Activated T-cell treated with anti-CD3 and anti-CD28 coated beads, Interleukin-2, amount 50 U/mL, for 1 hour (primary cell): ENCODE measurements at regions not wholly inside any gene's neighbourhood (a gene's known extent, or its start where the extent isn't known, plus 50 kb on each side); places are given as distances from the start of the nearest gene placed in this dataset.
"Not testable (repeated sequence)": the region's sequence is repeated elsewhere in the genome, so short reads cannot be mapped to it uniquely, and the experiment has no call there.

Source experiments
- DNase-seq: peaks from one replicate; pipeline ENCODE4 v3.0.0-alpha.2; 2020

GRCh38 chr9:29312327-29312726 lies 1739.0 kb upstream of the C9orf72 start:
- DNase-seq: no peak

- no peak for DNase-seq
These were observed 1746.6 kb upstream of the C9orf72 start for GRCh38 chr9:29319736-29320513.

GRCh38 chr9:29322240-29322639 lies 1749.0 kb upstream of the C9orf72 start:
- DNase-seq: no peak

GRCh38 chr9:29325894-29326293 lies 1752.6 kb upstream of the C9orf72 start:
- DNase-seq: no peak

GRCh38 chr9:29332789-29333188 lies 1759.5 kb upstream of the C9orf72 start:
- DNase-seq: no peak

GRCh38 chr9:29336281-29336680 lies 1763.0 kb upstream of the C9orf72 start:
- DNase-seq: no peak

GRCh38 chr9:29339387-29339786 lies 1766.1 kb upstream of the C9orf72 start:
- no peak for DNase-seq

GRCh38 chr9:29348999-29349398 lies 1775.7 kb upstream of the C9orf72 start:
- no peak for DNase-seq

GRCh38 chr9:29389421-29389820 lies 1816.1 kb upstream of the C9orf72 start:
- DNase-seq: no peak

- DNase-seq: no peak
These were observed 1817.6 kb upstream of the C9orf72 start for GRCh38 chr9:29390859-29391258.

GRCh38 chr9:29393064-29393463 lies 1819.8 kb upstream of the C9orf72 start:
- DNase-seq: no peak

GRCh38 chr9:29394855-29395254 lies 1821.6 kb upstream of the C9orf72 start:
- no peak for DNase-seq

- DNase-seq: no peak
These were observed 1823.9 kb upstream of the C9orf72 start for GRCh38 chr9:29397148-29397547.

GRCh38 chr9:29416204-29416603 lies 1842.9 kb upstream of the C9orf72 start:
- DNase-seq: no peak

GRCh38 chr9:29422438-29422837 lies 1849.2 kb upstream of the C9orf72 start:
- DNase-seq: no peak

GRCh38 chr9:29432191-29432590 lies 1858.9 kb upstream of the C9orf72 start:
- no peak for DNase-seq

GRCh38 chr9:29432656-29433055 lies 1859.4 kb upstream of the C9orf72 start:
- not testable (repeated sequence) for DNase-seq

- DNase-seq: no peak
These were observed 1862.1 kb upstream of the C9orf72 start for GRCh38 chr9:29435368-29435767.

GRCh38 chr9:29437526-29437925 lies 1864.2 kb upstream of the C9orf72 start:
- no peak for DNase-seq

- DNase-seq: no peak
These were observed 1866.7 kb upstream of the C9orf72 start for GRCh38 chr9:29439961-29440360.

- DNase-seq: no peak
These were observed 1867.2 kb upstream of the C9orf72 start for GRCh38 chr9:29440449-29440848.

GRCh38 chr9:29445751-29446150 lies 1872.5 kb upstream of the C9orf72 start:
- no peak for DNase-seq

- DNase-seq: no peak
These were observed 1876.0 kb upstream of the C9orf72 start for GRCh38 chr9:29449306-29449705.

- DNase-seq: not testable (repeated sequence)
These were observed 1877.1 kb upstream of the C9orf72 start for GRCh38 chr9:29450343-29450875.

- DNase-seq: no peak
These were observed 1883.7 kb upstream of the C9orf72 start for GRCh38 chr9:29456940-29457339.
